ENCODE measurements at regions not wholly inside any gene's neighbourhood (a gene's known extent, or its start where the extent isn't known, plus 50 kb on each side); places are given as distances from the start of the nearest gene placed in this dataset.
"Not testable (repeated sequence)": the region's sequence is repeated elsewhere in the genome, so short reads cannot be mapped to it uniquely, and the experiment has no call there.

DNA sequence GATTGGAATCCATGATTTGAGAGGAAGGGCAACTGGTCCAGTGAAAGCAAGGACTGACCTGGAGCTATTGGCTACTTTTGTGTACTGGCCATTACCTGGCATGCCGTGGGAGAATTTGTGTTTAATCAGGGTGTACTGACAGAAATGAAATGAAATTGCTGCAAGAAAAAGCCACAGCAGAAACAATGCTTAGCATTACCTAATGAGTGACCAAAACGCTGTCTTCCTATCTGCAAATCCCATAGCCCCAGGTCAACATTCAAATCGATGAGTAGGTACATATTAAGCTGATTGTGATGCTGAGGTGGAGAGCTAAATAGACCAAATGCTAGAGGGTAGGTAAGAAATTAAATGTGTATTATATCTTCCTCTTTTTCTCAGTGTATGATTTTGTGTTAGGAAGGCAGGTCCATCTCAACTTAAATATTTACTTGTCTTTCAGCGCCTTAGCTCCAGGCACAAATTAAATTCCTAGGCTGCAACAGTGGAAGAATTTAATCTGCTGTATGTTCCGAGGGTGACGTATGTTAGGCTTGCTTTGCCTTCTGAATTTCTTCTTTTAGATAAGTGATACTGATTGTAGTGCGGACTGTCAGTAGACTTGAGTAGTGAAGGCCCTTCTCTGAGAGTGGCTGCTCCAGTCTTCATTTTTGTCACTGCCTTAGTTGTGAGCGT is 331.1 kb downstream of the SV2B start:
- H3K4me3 ChIP-seq (ENCODE audit: low read depth, low read length), result no peak overlapping the region
- no peak for DNase-seq (ENCODE audit: low read depth)
- TF ChIP-seq, protein P1, sequence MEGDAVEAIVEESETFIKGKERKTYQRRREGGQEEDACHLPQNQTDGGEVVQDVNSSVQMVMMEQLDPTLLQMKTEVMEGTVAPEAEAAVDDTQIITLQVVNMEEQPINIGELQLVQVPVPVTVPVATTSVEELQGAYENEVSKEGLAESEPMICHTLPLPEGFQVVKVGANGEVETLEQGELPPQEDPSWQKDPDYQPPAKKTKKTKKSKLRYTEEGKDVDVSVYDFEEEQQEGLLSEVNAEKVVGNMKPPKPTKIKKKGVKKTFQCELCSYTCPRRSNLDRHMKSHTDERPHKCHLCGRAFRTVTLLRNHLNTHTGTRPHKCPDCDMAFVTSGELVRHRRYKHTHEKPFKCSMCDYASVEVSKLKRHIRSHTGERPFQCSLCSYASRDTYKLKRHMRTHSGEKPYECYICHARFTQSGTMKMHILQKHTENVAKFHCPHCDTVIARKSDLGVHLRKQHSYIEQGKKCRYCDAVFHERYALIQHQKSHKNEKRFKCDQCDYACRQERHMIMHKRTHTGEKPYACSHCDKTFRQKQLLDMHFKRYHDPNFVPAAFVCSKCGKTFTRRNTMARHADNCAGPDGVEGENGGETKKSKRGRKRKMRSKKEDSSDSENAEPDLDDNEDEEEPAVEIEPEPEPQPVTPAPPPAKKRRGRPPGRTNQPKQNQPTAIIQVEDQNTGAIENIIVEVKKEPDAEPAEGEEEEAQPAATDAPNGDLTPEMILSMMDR (IDR thresholded peaks at IDR 0.05; ENCODE audit: low read depth, low read length, missing control alignments), result no peak

DNA sequence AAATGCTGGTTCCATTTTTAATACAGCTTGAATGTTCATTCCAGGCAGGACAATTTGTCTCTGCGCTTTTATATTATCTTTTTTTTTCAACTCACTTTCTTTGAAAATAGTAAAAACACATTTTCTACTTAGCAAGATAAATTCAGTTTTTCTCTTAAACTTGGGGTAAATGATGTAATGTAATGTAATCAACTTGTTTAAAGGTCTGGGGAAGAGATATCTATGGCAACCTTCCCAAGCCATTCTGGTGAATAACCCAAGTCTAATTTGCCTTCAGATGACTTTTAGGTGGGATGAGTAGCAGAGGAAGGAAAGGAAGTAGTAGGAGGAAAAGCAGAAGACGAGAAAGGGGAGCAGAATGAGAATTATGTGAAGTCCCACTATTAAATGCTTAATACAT is 335.1 kb downstream of the SV2B start:
- DNase-seq (ENCODE audit: low read depth), result no peak
- H3K4me3 ChIP-seq (ENCODE audit: low read depth, low read length), result no peak overlapping the region
- TF ChIP-seq, protein P1 (IDR thresholded peaks at IDR 0.05; ENCODE audit: low read depth, low read length, missing control alignments), result no peak

DNA sequence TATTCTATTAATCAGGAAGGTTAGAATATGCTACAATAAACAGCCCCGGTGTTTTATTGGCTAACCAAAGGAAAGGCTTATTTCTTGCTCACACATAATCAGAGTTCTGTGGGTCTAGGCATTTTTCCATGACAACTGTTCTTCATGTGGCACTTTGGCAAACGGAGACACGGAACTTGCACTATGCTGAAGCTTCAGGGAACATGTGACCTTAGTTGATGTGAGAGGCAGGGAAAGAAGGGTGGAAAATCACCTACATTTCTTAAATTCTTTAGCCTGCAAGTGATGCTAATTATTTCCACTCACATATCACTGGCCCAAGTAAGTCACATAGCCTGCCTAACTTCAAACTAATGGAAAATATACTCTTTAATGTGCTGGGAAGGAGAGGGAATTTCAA is 344.6 kb downstream of the SV2B start:
- TF ChIP-seq, protein P1 (IDR thresholded peaks at IDR 0.05; ENCODE audit: low read depth, low read length, missing control alignments), result no peak
- no peak for DNase-seq (ENCODE audit: low read depth)
- H3K4me3 ChIP-seq (ENCODE audit: low read depth, low read length), result no peak overlapping the region

DNA sequence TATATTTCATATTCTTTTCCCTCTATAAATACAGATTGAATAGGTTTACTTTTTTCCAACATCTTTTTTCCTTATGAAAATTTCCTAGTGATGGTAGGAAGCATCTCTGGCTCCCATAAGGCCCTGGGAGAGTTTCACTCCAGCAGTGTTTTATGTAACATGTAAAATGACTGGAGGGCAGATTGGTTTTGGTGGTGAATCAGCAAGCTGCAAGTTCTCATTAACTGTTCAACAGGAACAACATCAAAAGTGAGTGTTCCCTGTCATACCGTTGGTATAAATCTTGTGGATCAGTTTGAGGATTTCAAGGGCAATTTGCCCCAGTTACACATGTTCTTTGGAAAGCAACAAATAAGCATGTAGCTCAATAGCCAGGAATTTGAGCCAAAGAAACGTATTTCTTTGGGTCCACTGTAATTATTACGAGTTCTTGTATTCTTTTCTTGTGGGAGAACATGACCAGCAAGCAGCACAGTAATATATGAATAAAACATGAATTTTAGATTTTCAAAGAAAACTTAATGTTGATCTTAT is 345.7 kb downstream of the SV2B start:
- TF ChIP-seq, protein P1 (IDR thresholded peaks at IDR 0.05; ENCODE audit: low read depth, low read length, missing control alignments), result no peak
- no peak for DNase-seq (ENCODE audit: low read depth)
- H3K4me3 ChIP-seq (ENCODE audit: low read depth, low read length), result no peak overlapping the region

DNA sequence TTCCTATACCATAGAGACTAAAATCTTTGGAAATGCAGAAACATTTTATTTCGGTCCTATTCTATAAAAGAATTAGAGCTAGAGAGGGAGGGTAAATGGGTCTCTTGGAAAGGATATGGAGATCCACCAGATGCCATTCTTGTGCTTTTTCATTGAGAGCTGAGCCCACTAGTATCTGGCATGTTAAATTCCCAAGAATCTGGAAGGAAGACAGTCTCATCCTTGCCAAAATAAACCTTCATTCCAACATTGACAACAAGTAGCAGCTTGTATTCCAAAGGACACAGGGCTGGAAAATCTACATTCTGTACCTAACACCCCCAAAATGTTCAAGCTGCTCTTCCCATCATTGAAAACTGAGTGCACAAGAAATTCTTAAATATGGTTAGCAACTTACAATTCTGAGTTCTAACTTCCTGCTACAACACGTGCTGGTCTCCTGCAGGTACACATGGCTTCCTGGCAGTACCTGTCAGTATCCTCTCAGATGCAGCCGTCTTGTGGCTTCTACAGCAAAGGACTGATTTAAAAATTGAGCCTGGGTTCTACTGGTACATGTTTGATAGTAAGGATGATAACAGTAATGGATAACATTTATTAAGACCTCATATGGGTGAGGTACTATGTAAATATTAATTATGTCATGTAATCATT is 348.1 kb downstream of the SV2B start:
- no peak for DNase-seq (ENCODE audit: low read depth)
- TF ChIP-seq, protein P1 (IDR thresholded peaks at IDR 0.05; ENCODE audit: low read depth, low read length, missing control alignments), result no peak
- H3K4me3 ChIP-seq (ENCODE audit: low read depth, low read length), result no peak overlapping the region

DNA sequence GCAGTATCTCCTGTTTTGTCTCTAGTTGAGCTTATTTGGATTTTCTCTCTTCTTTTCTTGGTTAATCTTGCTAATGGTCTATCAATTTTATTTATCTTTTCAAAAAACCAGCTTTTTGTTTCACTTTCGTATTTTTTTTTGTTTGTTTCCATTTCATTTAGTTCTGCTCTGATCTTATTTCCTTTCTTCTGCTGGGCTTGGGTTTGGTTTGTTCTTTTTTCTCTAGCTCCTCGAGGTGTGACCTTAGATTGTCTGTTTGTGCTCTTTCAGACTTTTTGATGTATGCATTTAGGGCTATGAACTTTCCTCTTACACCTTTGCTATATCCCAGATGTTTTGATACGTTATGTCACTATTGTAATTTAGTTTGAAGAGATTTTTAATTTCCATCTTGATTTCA is 353.3 kb downstream of the SV2B start:
- H3K4me3 ChIP-seq (ENCODE audit: low read depth, low read length); DNase-seq (ENCODE audit: low read depth): not testable (repeated sequence)

DNA sequence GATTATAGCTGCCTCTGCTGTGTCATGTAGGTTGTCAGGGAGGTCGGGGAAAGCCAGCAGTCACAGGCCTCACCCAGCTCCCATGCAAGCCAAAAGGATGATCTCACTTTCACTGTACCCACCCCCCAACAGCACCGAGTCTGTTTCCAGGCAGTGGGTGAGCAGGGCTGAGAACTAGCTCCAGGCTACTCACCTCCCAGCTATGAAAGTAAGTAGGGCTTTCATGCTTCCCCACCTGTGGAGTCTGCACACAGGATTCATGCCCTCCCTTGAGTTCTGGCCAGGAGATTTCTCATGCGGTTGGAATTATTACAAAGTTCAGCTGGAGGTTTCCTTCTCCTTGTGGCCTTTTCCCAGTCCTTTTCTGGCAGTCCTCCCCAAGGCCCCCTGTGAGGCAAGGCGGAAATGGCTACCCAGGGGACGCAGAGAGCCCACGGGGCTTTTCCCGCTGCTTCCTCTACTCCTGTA is 356.2 kb downstream of the SV2B start:
- TF ChIP-seq, protein P1 (IDR thresholded peaks at IDR 0.05; ENCODE audit: low read depth, low read length, missing control alignments), result no peak
- no peak for DNase-seq (ENCODE audit: low read depth)
- H3K4me3 ChIP-seq (ENCODE audit: low read depth, low read length), result no peak overlapping the region

All from GM12864 (cell line).